Fibroblast of lung (primary cell): ENCODE measurements at regions not wholly inside any gene's neighbourhood (a gene's known extent, or its start where the extent isn't known, plus 50 kb on each side); places are given as distances from the start of the nearest gene placed in this dataset.
A peak's percentile ranks its signal among the peaks of the same experiment; 100 is the strongest.

Source experiments
- DNase-seq, 2 donors: peaks; one replicate each; pipeline versions ENCODE4 v3.0.0 to v3.0.0-alpha.2; 2010; ENCODE audit warnings: low read depth in 2 of 2
- H2AFZ ChIP-seq: 2 replicates; pipeline ENCODE4 v1.5.1; 2012; ENCODE audit warnings: low read length, control low read depth, inconsistent platforms
- H3K27ac ChIP-seq: 2 replicates; pipeline ENCODE4 v1.5.1; 2011; ENCODE audit warnings: low read length, control low read depth; ENCODE audit not compliant: insufficient read depth
- H3K27me3 ChIP-seq: 2 replicates; pipeline ENCODE4 v1.5.1; 2011; ENCODE audit warnings: mild to moderate bottlenecking, low read length; ENCODE audit not compliant: control insufficient read depth, insufficient read depth
- H3K36me3 ChIP-seq: 2 replicates; pipeline ENCODE4 v1.5.1; 2011; ENCODE audit warnings: low read length; ENCODE audit not compliant: control insufficient read depth, insufficient read depth
- H3K4me1 ChIP-seq: 2 replicates; pipeline ENCODE4 v1.5.1; 2011; ENCODE audit warnings: low read length; ENCODE audit not compliant: control insufficient read depth, insufficient read depth; ENCODE audit errors: extremely low read depth
- H3K4me2 ChIP-seq: 2 replicates; pipeline ENCODE4 v1.5.1; 2011; ENCODE audit warnings: low read length, control low read depth; ENCODE audit not compliant: insufficient read depth; ENCODE audit errors: extremely low read depth
- H3K4me3 ChIP-seq, 4 experiments: fragments of 200-600 bp in 1 of 4; sonication (generic) in 1 of 4; replicated peaks in 1 of 4; 2 replicates each; pipeline ENCODE4 v1.5.1; 2011 to 2016; ENCODE audit warnings: low read length in 4 of 4, low read depth in 3 of 4, mild to moderate bottlenecking in 3 of 4, control low read depth in 2 of 4, inconsistent platforms in 1 of 4, mixed read lengths in 1 of 4; ENCODE audit not compliant: insufficient read depth in 1 of 4; ENCODE audit errors: control extremely low read depth in 1 of 4
- H3K79me2 ChIP-seq: 2 replicates; pipeline ENCODE4 v1.5.1; 2012; ENCODE audit warnings: mild to moderate bottlenecking, low read length, inconsistent platforms; ENCODE audit not compliant: control insufficient read depth, insufficient read depth
- H3K9ac ChIP-seq: 2 replicates; pipeline ENCODE4 v1.5.1; 2011; ENCODE audit warnings: mild to moderate bottlenecking, low read length, control low read depth; ENCODE audit not compliant: insufficient read depth
- H3K9me3 ChIP-seq: 2 replicates; pipeline ENCODE4 v1.5.1; 2012; ENCODE audit warnings: low read depth, low read length; ENCODE audit not compliant: control insufficient read depth, insufficient read depth
- H4K20me1 ChIP-seq: 2 replicates; pipeline ENCODE4 v1.5.1; 2011; ENCODE audit warnings: low read length; ENCODE audit not compliant: control insufficient read depth, insufficient read depth; ENCODE audit errors: extremely low read depth
- CTCF ChIP-seq, 2 donors: IDR thresholded peaks in 1 of 2; conservative IDR thresholded peaks in 1 of 2; 1 replicate in 1 of 2; 2 replicates in 1 of 2; pipeline ENCODE4 v1.5.1; 2011 to 2012; ENCODE audit warnings: low read length in 2 of 2, control low read depth in 1 of 2, inconsistent platforms in 1 of 2, low read depth in 1 of 2, mild to moderate bottlenecking in 1 of 2
- EZH2 ChIP-seq: IDR thresholded peaks from 2 replicates; pipeline ENCODE4 v1.5.1; 2012; ENCODE audit warnings: low read length, control low read depth, mild to moderate bottlenecking; ENCODE audit errors: missing control alignments

- TF ChIP-seq EZH2 (no peak), CTCF (conservative IDR thresholded peaks at IDR 0.05 in 1 of 2, IDR thresholded peaks at IDR 0.05 in 1 of 2; ENCODE audit: low read depth in 1 of 2, low read length in 2 of 2) (no peak)
- Histone ChIP-seq H3K27ac (no peak overlapping the region), H2AFZ (no peak overlapping the region), H3K4me2 (no peak overlapping the region), H3K36me3 (no peaks in the 10 kb centered on the region), H3K4me1 (no peaks in the 10 kb centered on the region), H3K9ac (no peak overlapping the region), H3K9me3 (no peaks in the 10 kb centered on the region), H3K4me3 (no peak overlapping the region), H3K27me3 (no peaks in the 10 kb centered on the region), H3K79me2 (no peaks in the 10 kb centered on the region), H4K20me1 (no peaks in the 10 kb centered on the region)
- DNase-seq = no peak
These were observed 71.9 kb upstream of the SPATA31E1 start for GRCh38 chr9:87810679-87811178.

GRCh38 chr9:87812375-87813118 lies 70.1 kb upstream of the SPATA31E1 start:
- Histone ChIP-seq H3K9me3 (no peaks in the 10 kb centered on the region), H3K36me3 (no peaks in the 10 kb centered on the region), H3K4me1 (no peaks in the 10 kb centered on the region), H3K4me2 (no peak overlapping the region), H3K79me2 (no peaks in the 10 kb centered on the region), H3K9ac (no peak overlapping the region), H3K27me3 (no peaks in the 10 kb centered on the region), H3K27ac (no peak overlapping the region), H2AFZ (peak overlapping the region; percentile 14), H3K4me3 (no peak overlapping the region), H4K20me1 (no peaks in the 10 kb centered on the region)
- peak; percentile 97 to 100 for TF ChIP-seq CTCF (conservative IDR thresholded peaks at IDR 0.05 in 1 of 2, IDR thresholded peaks at IDR 0.05 in 1 of 2; ENCODE audit: low read depth in 1 of 2, low read length in 2 of 2)
- no peak for TF ChIP-seq EZH2
- peak; percentile 49 to 85 for DNase-seq

GRCh38 chr9:87813119-87813463 lies 69.6 kb upstream of the SPATA31E1 start:
- Histone ChIP-seq H3K27ac (no peak overlapping the region), H3K27me3 (no peaks in the 10 kb centered on the region), H3K79me2 (no peaks in the 10 kb centered on the region), H3K9ac (no peak overlapping the region), H3K9me3 (no peaks in the 10 kb centered on the region), H3K4me1 (no peaks in the 10 kb centered on the region), H4K20me1 (no peaks in the 10 kb centered on the region), H3K36me3 (no peaks in the 10 kb centered on the region), H2AFZ (no peak overlapping the region), H3K4me3 (no peak overlapping the region), H3K4me2 (no peak overlapping the region)
- no peak for DNase-seq
- no peak for TF ChIP-seq CTCF (conservative IDR thresholded peaks at IDR 0.05 in 1 of 2, IDR thresholded peaks at IDR 0.05 in 1 of 2; ENCODE audit: low read depth in 1 of 2, low read length in 2 of 2)
- no peak for TF ChIP-seq EZH2
